Upper lobe of left lung (tissue), 4 donors: ENCODE measurements at regions not wholly inside any gene's neighbourhood (a gene's known extent, or its start where the extent isn't known, plus 50 kb on each side); places are given as distances from the start of the nearest gene placed in this dataset.

ENCODE experiments used
- small RNA-seq, 4 donors: library from RNA; depleted of rRNA; stranded (forward); fragments of <200 nt; gene quantifications; one replicate each; pipeline ENCODE3, GENCODE V24; 2016

Small RNAs in the stretch of these regions (small RNA-seq; reads per million reads assigned to genes)
- 0 reads per million in 4 donors for gene AL133173.2
